ENCODE measurements at regions not wholly inside any gene's neighbourhood (a gene's known extent, or its start where the extent isn't known, plus 50 kb on each side); places are given as distances from the start of the nearest gene placed in this dataset.

DNA sequence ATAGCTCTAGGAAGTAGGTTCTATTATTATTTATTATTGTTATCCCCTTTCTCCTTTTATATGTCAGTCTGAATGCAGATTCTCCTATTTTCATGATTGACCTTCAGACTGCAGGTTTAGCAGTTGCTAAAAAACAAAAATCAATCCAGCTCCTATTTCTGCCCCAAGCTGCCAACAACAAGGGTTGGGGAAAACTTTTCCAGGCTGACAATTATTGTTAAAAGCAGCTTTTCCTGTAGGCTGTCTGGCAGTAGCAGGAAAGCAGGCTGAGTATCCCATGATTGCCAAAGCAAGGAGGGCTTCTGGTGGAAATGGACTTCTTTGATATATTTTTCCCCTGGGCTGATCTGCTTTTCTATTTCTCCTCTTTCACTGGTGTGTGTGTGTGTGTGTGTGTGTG lies 78.0 kb upstream of the CTLA4 start:
- DNase-seq: no peak

DNA sequence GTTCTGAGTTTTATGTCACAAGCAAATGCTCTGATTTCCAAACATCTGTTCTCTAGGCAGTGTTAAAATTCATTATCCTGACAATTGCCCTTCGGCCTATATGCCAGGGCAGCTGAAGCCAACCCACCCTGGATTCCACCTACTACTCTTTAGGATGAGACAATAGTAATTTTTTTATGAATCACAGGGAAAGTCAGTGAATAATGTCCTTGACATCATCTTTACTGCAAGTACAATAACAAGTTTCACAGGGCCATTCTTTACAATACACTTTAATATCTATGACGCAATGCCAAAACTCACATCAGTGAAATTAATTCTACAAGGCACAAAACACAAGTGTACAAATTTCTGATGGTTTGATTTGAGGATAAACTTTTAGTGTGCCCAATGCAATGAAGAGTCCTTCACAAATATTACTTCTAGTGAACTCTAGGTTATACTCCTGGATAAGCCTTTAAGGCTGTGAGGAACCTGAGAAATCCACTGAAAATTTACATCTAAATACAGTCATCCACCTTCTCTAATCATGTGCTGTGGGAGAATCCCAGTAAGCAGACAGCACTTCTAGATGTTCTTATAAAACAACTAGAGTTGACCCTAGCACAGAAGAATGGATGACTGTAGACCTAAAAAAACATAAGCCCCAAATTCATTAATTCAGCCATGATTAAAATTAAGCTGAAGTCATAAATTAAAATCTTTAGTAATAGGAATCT lies 77.3 kb upstream of the CTLA4 start:
- DNase-seq: no peak

DNA sequence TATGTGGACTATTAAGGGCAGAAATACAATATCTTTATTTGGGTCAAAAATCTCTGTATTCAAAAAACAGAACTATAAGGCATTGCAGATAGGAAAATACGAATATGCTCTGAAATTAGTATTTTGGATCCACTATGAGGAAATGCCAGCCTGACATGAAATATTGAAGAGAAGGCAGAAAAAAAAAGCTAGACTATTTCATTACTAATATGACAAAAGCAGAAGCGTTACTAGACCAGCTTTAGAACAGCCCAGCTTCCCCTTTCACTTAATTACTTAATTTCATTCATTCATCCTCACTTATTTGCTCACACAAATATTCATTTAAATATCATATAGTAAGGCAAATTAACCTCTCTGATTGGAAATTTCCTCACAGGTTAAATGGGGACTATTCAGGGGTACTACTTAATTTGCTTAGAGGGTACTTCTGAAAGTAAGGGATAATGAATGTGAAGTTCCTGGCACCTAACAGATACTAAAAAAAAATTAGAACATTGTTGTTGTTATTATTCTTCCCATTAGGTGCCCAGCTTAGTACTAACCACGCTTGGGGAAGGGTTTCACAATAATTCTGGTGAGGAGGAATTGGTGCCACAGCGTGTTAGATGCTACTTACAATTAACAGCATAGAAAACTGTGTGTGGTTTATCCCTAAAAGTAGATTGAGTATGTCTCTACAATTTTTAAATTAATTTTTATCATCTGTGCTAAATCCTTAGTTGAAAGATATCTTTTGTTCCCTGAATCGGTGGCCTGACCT lies 71.1 kb upstream of the CTLA4 start:
- no peak for DNase-seq

DNA sequence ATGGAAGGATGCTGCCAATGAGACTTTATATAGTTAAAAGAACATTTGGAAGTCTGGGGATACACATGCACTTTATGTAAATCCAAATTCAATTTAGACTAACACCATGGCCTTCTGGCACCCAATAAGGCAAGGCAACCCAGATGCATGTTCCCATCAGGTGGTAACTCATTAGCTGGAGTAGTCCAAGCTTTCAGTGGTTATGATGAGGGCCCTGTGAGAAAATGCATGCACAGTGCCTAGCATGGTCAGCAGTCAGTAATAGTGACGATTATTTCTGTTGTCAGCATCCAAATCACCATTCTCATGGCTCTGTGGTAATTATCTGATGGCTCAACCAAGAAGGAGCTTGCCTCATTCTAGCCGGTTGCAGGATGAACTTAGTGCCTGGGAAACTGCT lies 70.3 kb upstream of the CTLA4 start:
- no peak for DNase-seq

DNA sequence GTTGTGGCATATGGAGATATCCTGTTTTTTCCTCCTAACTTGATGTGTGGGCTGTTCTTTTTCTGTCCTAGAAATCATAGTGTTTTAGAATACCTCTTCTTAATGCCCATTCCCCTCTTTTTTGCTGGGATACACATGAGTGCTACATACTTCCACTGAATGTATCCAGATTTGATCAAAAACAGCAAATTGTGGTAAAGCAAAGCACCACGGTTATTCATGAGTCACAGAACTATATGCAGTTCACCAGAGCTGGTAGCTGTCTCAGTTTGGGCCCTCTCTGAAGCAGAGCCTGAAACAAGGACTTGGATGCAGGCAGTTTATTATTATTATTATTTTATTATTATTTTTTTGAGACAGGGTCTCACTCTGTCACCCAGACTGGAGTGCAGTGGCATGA lies 69.9 kb upstream of the CTLA4 start:
- no peak for DNase-seq

DNA sequence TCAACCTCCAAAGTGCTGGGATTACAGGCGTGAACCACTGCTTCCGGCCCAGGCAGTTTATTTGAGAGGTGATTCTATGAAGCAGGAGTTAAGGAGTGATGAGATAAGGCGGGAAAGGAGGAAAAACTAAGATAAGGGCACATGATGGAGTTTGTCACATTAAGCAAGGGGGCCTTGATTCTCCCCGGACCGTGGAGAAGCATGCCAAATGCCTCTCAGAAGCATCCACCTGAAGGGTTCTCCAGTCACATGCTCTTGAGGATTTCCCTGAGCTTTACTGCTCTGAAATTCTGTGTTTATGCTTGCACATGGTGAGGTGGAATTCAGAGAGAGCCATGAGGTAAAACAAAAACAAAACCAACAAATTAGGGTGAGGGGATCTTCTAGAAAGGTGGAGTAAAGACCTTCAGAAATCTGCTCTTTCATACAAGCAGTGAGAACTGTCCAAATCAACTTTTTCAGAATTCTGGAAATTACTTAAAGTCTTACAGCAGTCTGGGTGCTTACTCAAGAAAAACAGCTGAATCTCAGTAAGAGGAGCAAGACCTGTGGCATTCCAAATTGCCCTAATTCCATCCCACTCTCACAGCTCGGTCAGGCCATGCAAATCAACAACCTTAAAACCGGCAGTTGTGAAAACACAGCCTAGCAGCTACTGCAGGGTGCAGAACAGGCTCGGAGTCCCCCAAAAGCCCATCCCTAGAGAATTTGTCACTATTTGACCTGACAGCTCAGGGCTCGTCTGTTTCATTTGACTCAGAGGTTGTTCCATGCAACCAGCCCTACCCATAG lies 69.1 kb upstream of the CTLA4 start:
- DNase-seq: no peak

DNA sequence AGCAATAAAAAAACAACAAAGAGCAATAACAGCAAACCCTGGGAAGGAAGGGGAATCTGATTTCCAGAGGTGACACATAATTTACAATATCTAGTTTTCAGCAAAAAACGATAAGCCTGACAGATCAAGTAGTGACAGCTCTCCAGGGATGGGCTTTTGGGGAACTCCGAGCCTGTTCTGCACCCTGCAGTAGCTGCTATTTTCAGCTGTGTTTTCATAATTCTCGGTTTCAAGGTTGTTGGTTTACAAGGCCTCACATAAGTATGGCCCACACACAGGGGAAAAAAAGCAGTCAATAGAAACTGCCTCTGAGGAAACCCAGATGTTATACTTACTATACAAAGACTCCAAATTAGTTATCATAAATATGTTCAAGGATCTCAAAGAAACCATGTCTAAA lies 67.7 kb upstream of the CTLA4 start:
- no peak for DNase-seq

DNA sequence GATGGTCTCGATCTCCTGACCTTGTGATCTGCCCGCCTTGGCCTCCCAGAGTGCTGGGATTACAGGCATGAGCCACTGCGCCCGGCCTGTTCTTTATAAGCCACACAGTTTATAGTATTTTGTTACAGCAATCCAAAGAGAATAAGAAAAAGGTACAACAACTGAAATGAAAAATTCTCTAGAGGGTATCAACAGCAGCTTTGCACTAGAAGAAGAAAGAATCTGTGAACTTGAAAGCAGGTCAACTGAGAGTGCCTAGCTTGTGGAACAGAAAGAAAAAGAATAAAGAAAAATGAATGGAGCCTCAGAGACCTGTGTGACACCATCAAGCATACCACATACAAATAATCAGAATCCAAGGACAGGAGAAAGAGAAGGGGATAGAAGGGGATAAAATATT lies 66.8 kb upstream of the CTLA4 start:
- no peak for DNase-seq

DNA sequence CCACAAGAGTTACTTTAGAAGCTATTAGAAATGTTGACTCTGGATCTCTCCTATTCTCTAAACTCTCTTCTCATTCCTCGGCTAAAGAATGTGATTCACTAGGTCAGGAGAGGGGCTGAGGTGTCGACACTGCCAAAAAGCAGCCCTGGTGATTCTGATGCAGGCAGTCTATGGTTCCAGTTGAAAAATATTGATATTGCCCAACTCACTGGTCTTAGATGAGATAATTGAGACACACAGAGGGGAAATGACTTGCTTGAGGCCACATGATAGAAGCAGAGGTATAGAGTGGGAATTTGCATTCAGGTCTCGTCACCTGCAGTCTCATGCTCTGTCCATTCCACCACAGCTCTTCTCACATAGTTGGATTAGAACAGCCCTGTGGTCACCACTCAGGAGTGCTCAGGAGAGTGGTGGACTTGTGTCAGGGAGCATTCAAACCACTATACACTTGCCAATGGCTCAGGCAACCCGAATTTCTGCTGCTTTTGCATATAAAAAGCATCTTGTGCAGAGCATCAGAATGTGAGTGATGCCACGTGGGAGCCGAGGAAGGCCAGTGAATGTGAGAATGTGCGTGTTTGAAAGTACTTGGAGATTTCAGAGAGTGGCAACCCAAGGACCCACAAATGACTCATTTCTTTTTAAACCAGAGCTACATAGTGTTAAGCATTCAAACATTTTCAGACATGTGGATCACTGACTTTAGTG lies 65.1 kb upstream of the CTLA4 start:
- no peak for DNase-seq

DNA sequence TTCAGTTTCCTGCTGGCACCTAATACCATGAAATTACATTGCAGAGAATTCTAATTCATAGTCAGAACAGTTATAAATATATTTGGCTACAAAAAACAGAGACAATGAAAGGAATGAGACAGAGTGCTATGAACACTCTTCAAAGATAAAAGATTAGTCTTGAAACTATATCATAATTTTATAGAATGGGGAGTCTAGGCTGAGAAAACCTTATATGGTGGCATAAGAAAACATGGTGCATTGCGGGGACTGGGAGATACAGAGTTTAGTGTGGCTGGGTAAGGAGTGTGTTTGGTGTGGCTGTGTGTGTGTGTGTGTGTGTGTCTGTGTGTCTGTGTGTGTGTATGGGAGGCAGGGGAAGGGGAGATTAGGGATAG lies 64.5 kb upstream of the CTLA4 start:
- no peak for DNase-seq

DNA sequence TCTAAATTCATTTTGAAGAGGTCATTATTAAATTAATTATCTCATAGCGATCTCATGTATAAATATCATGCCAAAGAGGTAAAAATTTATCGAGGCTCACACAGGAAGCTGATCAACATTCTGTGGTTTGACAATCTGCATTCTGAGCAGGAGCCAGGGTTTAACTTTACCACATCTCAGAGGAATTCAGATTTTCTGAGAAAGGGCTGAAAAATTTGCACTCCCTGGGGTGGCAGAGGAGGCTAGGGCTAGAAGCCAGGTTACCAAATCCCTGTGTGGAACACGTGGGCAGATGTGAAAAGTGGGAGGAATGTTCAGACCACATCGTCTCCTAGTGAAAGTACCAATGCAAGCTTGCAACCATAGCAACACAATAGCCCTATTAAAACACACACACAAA lies 63.5 kb upstream of the CTLA4 start:
- no peak for DNase-seq

DNA sequence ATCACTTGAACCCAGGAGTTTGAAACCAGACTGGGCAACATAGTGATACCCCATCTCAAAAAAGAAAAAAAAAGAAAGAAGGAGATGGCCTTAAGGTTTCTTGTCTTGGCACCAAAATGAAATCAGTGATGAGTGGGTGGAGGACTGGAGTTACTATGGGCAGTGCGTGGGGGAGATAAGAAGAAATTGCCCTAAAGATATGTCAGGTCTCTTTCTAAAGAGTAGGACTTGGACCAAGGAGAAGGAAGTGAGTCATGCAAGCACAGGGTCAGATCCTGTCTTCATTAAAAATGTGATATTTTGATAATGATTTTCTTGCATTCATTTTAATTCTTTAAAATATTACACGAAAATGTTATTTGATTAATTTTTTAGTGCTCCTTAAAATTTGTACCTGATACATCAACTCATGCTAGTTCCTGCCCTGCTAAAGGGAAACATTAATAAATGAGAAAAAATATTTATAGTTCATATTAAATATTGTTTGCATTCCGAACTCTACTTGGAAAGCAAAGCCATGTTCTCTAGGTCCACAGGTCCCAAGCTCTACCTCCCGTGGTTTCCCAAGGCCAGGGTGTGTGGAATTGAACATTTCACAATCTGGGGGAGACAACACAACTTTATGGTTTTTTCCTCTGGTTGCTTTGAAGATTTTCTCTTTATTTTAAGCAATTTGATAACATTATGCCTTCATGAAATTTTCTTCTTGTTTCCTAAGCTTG lies 62.6 kb upstream of the CTLA4 start:
- no peak for DNase-seq

DNA sequence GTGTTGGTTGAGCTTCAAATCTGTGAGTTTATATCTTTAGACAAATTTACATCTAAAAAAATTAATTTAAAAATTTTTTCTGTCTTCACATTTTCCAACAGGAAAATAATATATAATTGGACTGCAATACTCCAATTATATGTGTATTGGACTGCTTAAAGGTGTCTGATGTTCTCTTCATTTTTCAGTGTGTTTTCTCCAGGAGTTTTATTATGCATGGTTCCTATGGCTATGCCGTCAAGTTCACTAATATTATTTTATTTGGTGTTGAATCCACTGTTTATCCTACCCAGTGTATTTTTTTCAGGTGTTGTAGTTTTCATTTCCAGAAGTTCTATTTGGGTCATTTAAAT lies 62.1 kb upstream of the CTLA4 start:
- no peak for DNase-seq

DNA sequence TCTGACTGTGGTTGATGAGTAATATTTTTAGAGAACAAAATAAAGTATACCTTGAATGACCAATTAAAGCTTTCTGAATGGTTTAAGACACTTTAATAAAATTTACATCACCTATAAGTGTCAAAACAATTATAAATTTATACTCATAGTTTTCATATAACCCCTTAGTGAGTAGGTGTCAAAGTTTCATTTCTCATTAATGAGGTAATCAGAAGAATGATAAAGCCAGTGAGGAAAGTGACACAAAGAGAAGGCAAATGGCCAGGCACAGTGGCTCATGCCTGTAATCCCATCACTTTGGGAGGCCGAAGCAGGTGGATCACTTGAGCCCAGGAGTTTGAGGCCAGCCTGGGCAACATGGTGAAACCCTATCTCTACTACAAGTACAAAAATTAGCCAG lies 60.8 kb upstream of the CTLA4 start:
- no peak for DNase-seq

DNA sequence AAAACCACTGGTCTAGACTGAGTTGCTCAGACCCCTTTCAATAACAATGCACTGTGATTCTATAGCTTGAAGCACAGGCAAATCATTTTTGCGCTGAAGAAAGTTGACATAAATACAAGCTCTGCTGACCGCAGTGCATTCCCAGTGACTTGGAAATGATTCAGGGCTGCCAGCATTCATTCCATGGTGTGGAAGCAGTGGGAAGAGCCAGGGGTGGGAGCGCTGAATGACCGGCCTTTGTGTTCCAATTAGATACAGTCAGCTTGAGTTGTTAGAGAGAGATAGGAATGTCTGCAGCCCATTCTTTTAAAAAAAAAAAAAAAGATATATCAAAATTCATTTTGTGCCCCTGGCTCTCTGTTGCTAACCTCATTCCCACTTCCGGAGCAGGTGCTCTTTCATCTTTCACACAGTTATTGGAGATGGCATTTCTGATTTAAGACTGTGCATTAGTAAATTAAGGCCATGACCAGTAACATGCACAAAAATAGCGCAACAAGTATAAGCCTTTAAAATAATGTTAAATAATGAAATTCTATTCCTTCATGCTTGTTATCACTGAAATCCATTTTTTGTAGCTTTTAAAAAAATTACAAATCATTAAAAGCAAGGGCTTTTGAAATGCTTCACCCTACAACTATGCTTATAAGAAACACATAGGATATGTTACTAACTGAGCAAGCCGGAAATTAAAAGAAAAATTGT lies 59.4 kb upstream of the CTLA4 start:
- peak; percentile 35 for DNase-seq

DNA sequence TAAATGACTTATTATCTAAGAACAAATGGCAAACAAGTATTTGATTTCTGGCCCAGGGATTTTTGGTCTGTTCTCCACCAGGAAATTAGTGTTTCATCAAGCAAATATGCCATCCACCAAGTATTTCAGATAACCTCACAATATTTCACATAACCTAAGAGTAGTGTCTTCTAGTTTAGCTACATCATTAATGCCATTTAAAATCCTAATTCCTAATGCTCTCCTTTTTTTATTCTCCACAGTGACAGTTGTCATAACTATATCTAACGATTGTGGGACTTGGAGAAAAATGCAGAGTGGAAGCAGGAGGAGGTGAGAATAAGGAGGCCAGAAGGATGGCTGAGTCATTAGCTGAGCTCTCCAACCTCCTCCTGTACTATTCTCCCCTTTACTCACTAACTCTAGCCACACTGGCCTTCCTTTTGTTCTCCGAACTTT lies 58.5 kb upstream of the CTLA4 start:
- DNase-seq: no peak

DNA sequence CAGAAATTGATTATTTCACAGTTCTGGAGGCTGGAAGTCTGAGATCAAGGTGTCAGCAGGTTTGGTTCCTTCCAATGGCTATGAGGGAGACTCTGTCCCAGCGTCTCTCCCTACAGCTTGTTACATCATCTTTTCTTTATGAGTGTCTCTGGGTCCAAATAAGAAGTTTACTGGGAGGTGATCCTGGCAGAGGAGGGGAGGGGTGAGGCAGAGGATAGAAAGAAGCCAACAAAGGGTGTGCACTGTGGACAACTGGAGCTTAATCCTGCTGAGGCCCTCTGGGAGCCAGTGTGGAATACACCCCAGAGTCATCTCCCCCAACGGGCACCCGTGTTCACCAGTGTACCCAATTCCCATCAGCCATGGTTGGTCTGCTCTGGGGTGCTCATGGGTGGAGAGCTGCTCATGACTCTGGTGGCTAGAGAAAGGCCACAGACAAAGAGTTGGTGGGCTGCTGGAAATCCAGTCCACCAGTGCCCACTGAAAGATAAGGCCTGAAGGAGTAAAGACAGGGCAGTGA lies 57.5 kb upstream of the CTLA4 start:
- DNase-seq: no peak

DNA sequence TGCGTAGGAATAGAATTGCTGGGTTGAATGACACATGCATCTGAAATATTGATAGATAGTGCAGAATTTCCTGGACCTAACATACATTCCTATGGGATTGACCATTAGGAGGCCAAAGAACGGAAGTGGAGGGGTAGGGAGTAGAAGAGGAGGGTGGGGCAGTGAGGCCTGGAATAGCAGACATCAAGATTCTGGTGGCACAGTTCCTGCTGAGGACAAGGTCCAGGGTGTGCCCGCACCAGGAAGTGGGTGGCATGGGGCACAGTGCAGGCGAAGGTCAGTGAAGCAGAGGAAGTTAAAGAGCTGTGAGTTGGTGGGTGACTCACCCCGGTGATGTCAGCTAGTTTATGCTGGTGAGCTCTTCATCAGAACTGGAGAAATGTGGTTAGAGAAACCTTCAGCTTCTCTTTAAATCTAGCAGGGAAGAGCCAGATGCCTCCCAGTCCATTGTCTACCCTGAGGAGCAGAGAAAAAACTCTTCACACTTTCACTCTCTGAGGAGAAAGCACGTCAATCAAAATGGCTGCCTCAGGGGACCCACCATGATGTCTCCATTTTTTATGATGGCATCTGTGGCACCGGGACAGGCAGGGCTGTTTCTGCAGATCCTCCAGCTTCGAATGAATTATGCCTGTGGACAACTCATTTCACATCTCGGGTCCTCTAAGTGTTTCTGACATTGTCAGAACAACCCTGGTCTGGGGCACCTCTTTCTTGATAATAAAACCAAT lies 55.9 kb upstream of the CTLA4 start:
- DNase-seq: no peak

DNA sequence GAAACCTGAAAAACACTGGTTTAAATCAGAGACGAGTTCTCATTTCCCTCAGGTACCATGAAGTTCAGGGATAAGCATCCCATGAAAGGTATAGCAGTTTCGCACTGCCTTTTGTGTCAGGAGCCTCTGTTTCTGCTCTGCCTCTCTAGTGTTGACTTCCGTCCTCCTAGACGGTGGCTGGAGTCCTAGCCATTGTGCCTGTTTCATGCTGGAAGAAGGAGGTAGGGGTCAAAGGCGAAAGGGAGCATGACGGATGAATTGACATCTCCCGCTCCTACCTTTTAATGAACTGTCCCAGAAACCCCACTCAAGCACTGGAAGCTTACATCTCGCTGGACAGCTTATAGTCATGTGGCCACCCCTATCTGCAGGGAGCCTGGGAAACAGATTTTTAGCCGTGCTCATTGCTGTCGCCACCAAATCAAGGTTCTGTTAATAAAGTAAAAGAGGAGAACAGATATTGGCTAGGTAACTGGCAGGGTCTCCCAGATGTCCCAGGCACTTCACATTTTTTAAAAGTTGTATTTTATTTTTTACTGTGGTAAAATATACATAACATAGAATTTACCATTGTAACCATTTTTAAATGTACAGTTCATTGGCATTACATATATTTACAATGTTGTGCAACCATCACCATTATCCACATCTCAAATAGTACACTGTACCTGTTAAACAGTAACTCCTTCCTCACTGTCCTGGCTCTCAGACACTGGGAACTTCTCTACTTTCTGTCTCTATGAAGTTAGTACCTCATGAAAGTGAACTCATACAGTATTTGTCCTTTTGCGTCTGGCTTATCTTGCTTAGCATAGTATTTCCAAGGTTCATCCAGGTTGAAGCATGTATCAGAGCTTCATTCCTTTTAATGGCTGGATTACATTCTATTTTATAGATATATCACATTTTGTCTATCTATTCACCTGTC lies 55.0 kb upstream of the CTLA4 start:
- DNase-seq: no peak

DNA sequence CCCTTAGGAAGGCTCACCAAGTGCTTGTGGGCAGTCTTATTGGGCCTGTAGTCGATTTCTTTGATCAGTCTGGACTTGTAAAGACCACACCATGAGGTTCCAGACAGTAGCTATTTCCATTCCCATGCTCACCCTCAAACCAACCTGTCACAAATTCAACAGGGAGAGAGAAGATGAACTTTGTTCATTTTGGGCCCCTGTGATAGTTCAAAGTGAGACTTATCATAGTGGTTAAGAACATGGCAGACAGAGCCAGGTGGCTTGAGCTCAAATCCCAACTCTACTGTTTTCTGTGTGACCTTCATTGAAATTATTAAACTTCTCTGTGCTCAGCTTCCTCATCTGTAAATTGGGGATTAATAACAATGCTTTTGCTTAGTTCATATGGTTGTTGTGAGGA lies 53.9 kb upstream of the CTLA4 start:
- no peak for DNase-seq

Measured in NCI-H2227 treated with DMSO at 0.1 percent for 48 hours (cell line).